Neural cell (in vitro differentiated cells): ENCODE measurements at regions not wholly inside any gene's neighbourhood (a gene's known extent, or its start where the extent isn't known, plus 50 kb on each side); places are given as distances from the start of the nearest gene placed in this dataset.

Experiments used
- H2AFZ ChIP-seq: fragments of 200-600, 300-800 bp; sonication (generic), shearing (Covaris generic); 2 replicates; pipeline ENCODE4 v1.6.0; 2014; ENCODE audit warnings: low read depth, mild to moderate bottlenecking, antibody characterized with exemption, low read length, moderate library complexity
- H3F3A ChIP-seq: fragments of 200-600 bp; shearing (Covaris generic); 2 replicates; pipeline ENCODE4 v1.6.1; 2016; ENCODE audit warnings: mild to moderate bottlenecking, moderate library complexity, mixed read lengths, antibody characterized with exemption, low read length; ENCODE audit not compliant: insufficient read depth, poor library complexity, severe bottlenecking
- H3K27ac ChIP-seq: fragments of 200-600, 300-800 bp; sonication (generic), shearing (Covaris generic); 2 replicates; pipeline ENCODE4 v1.5.1; 2014; ENCODE audit warnings: mild to moderate bottlenecking, low read length, moderate library complexity
- H3K27me3 ChIP-seq: fragments of 300-800, 200-600 bp; sonication (generic), shearing (Covaris generic); 2 replicates; pipeline ENCODE4 v1.6.0; 2014; ENCODE audit warnings: mild to moderate bottlenecking, low read depth, low read length, moderate library complexity; ENCODE audit not compliant: insufficient read depth
- H3K36me3 ChIP-seq: fragments of 300-800, 200-600 bp; sonication (generic), shearing (Covaris generic); 2 replicates; pipeline ENCODE4 v1.5.1; 2014; ENCODE audit warnings: mild to moderate bottlenecking, antibody characterized with exemption, low read length, moderate library complexity; ENCODE audit not compliant: insufficient read depth
- H3K4me2 ChIP-seq: fragments of 300-800, 200-600 bp; sonication (generic), shearing (Covaris generic); 2 replicates; pipeline ENCODE4 v1.6.0; 2014; ENCODE audit warnings: mild to moderate bottlenecking, low read length
- H3K4me3 ChIP-seq: fragments of 300-800, 200-600 bp; sonication (generic), shearing (Covaris generic); 2 replicates; pipeline ENCODE4 v1.5.1; 2014; ENCODE audit warnings: mild to moderate bottlenecking, low read length, moderate library complexity
- H3K79me2 ChIP-seq: fragments of 200-600 bp; shearing (Covaris generic); replicated peaks from 2 replicates; pipeline ENCODE4 v1.6.0; 2014; ENCODE audit warnings: mild to moderate bottlenecking, low read length, moderate library complexity; ENCODE audit not compliant: insufficient read depth
- H3K9ac ChIP-seq: fragments of 300-800, 200-600 bp; sonication (generic), shearing (Covaris generic); 2 replicates; pipeline ENCODE4 v1.6.1; 2016; ENCODE audit warnings: mild to moderate bottlenecking, low read length, mixed read lengths
- H3K9me2 ChIP-seq: fragments of 200-600 bp; shearing (Covaris generic); 2 replicates; pipeline ENCODE4 v1.6.1; 2016; ENCODE audit warnings: mild to moderate bottlenecking, low read length, mixed read lengths; ENCODE audit not compliant: insufficient read depth
- H3K9me3 ChIP-seq: fragments of 200-600, 300-800 bp; sonication (generic), shearing (Covaris generic); 2 replicates; pipeline ENCODE4 v1.6.1; 2016; ENCODE audit warnings: mild to moderate bottlenecking, mixed run types, low read length, moderate library complexity, mixed read lengths
- H4K20me1 ChIP-seq: fragments of 200-600 bp; shearing (Covaris generic); 2 replicates; pipeline ENCODE4 v1.6.1; 2016; ENCODE audit warnings: mild to moderate bottlenecking, mixed run types; ENCODE audit not compliant: insufficient read depth
- CTCF ChIP-seq: fragments of 450-650 bp; IDR thresholded peaks from 2 replicates; pipeline ENCODE4 v1.5.1; 2014; ENCODE audit warnings: antibody characterized with exemption, mild to moderate bottlenecking, moderate library complexity; ENCODE audit not compliant: poor library complexity, severe bottlenecking
- EP300 ChIP-seq: fragments of 450-650 bp; conservative IDR thresholded peaks from 2 replicates; pipeline ENCODE4 v1.6.1; 2014; ENCODE audit warnings: antibody characterized with exemption, mild to moderate bottlenecking, moderate library complexity; ENCODE audit not compliant: poor library complexity, severe bottlenecking
- EZH2 ChIP-seq: fragments of 200-600, 300-800 bp; shearing (Covaris generic), sonication (generic); IDR thresholded peaks from 2 replicates; pipeline ENCODE4 v1.6.1; 2014; ENCODE audit warnings: antibody characterized with exemption, low read length, borderline replicate concordance, mild to moderate bottlenecking; ENCODE audit not compliant: insufficient read depth, poor library complexity, severe bottlenecking
- MXI1 ChIP-seq: fragments of 450-650 bp; conservative IDR thresholded peaks from 2 replicates; pipeline ENCODE4 v1.6.1; 2014; ENCODE audit warnings: antibody characterized with exemption, mild to moderate bottlenecking; ENCODE audit not compliant: poor library complexity, severe bottlenecking
- POLR2AphosphoS5 ChIP-seq: IDR thresholded peaks from 2 replicates; pipeline ENCODE4 v1.6.1; 2012
- RAD21 ChIP-seq: fragments of 450-650 bp; conservative IDR thresholded peaks from 2 replicates; pipeline ENCODE4 v1.6.1; 2014; ENCODE audit warnings: antibody characterized with exemption, mild to moderate bottlenecking, moderate library complexity
- SMC3 ChIP-seq: fragments of 450-650 bp; conservative IDR thresholded peaks from 2 replicates; pipeline ENCODE4 v1.6.1; 2014; ENCODE audit warnings: antibody characterized with exemption, mild to moderate bottlenecking, moderate library complexity; ENCODE audit not compliant: poor library complexity
- TAF1 ChIP-seq: IDR thresholded peaks from 2 replicates; pipeline ENCODE4 v1.6.1; 2012; ENCODE audit warnings: low read depth
- TF ChIP-seq, protein P1 (sequence below): IDR thresholded peaks from 2 replicates; pipeline ENCODE4 v1.6.1; 2012; ENCODE audit warnings: borderline replicate concordance

GRCh38 chr6:6908121-6908520, 199.6 kb upstream of the RREB1 start:
- TF ChIP-seq, protein P1, sequence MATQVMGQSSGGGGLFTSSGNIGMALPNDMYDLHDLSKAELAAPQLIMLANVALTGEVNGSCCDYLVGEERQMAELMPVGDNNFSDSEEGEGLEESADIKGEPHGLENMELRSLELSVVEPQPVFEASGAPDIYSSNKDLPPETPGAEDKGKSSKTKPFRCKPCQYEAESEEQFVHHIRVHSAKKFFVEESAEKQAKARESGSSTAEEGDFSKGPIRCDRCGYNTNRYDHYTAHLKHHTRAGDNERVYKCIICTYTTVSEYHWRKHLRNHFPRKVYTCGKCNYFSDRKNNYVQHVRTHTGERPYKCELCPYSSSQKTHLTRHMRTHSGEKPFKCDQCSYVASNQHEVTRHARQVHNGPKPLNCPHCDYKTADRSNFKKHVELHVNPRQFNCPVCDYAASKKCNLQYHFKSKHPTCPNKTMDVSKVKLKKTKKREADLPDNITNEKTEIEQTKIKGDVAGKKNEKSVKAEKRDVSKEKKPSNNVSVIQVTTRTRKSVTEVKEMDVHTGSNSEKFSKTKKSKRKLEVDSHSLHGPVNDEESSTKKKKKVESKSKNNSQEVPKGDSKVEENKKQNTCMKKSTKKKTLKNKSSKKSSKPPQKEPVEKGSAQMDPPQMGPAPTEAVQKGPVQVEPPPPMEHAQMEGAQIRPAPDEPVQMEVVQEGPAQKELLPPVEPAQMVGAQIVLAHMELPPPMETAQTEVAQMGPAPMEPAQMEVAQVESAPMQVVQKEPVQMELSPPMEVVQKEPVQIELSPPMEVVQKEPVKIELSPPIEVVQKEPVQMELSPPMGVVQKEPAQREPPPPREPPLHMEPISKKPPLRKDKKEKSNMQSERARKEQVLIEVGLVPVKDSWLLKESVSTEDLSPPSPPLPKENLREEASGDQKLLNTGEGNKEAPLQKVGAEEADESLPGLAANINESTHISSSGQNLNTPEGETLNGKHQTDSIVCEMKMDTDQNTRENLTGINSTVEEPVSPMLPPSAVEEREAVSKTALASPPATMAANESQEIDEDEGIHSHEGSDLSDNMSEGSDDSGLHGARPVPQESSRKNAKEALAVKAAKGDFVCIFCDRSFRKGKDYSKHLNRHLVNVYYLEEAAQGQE: no peak
- no peak for TF ChIP-seq SMC3
- TF ChIP-seq TAF1: no peak
- no peak for TF ChIP-seq CTCF
- no peak for TF ChIP-seq EZH2
- no peak for TF ChIP-seq RAD21
- TF ChIP-seq EP300: no peak
- no peak for TF ChIP-seq MXI1
- no peak for TF ChIP-seq POLR2AphosphoS5
- Histone ChIP-seq H3F3A (no peaks in the 10 kb centered on the region), H3K4me3 (no peak overlapping the region)

GRCh38 chr6:6909111-6909510, 198.7 kb upstream of the RREB1 start:
- Histone ChIP-seq H2AFZ (no peak overlapping the region), H3K4me2 (no peak overlapping the region)
- TF ChIP-seq EP300: no peak
- TF ChIP-seq RAD21: no peak
- TF ChIP-seq MXI1: no peak
- no peak for TF ChIP-seq CTCF
- TF ChIP-seq POLR2AphosphoS5: no peak
- no peak for TF ChIP-seq TAF1
- TF ChIP-seq SMC3: no peak
- no peak for TF ChIP-seq EZH2
- TF ChIP-seq, protein P1: no peak

More at GRCh38 chr6:6908121-6908520, 199.6 kb upstream of the RREB1 start:
- Histone ChIP-seq H3K36me3 (no peaks in the 10 kb centered on the region), H4K20me1 (no peaks in the 10 kb centered on the region), H2AFZ (no peak overlapping the region), H3K4me2 (no peak overlapping the region), H3K9ac (no peak overlapping the region), H3K79me2 (no peaks in the 10 kb centered on the region), H3K9me3 (no peaks in the 10 kb centered on the region), H3K27me3 (no peaks in the 10 kb centered on the region), H3K9me2 (no peaks in the 10 kb centered on the region), H3K27ac (no peak overlapping the region)

More at GRCh38 chr6:6909111-6909510, 198.7 kb upstream of the RREB1 start:
- Histone ChIP-seq H3K27me3 (no peaks in the 10 kb centered on the region), H3K9ac (no peak overlapping the region), H3K9me3 (no peaks in the 10 kb centered on the region), H3K4me3 (no peak overlapping the region), H3K27ac (no peak overlapping the region), H3K9me2 (no peaks in the 10 kb centered on the region), H4K20me1 (no peaks in the 10 kb centered on the region), H3K36me3 (no peaks in the 10 kb centered on the region), H3F3A (no peaks in the 10 kb centered on the region), H3K79me2 (no peaks in the 10 kb centered on the region)
